ENCODE measurements at regions not wholly inside any gene's neighbourhood (a gene's known extent, or its start where the extent isn't known, plus 50 kb on each side); places are given as distances from the start of the nearest gene placed in this dataset.

DNA sequence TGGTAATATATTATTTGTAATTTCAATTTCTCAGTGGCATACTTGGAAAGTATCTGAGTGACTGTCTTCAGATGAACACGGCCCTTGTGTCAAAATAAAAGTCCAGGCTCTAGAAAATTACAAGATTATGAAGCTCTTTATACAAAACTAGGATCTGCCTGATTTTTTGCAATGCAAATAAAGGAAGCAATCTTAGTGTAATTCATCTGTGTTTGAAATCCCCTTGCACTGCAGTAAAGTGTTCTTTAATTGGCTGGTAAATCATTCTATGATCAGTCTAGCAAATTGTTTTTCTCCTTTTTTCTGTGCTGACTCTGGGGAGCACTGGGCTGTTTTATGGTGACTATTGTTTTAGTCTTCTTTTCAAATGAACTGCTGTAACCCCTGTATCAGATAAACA, 1039.0 kb downstream of the SOCS6 start:
- TF ChIP-seq, protein P1, sequence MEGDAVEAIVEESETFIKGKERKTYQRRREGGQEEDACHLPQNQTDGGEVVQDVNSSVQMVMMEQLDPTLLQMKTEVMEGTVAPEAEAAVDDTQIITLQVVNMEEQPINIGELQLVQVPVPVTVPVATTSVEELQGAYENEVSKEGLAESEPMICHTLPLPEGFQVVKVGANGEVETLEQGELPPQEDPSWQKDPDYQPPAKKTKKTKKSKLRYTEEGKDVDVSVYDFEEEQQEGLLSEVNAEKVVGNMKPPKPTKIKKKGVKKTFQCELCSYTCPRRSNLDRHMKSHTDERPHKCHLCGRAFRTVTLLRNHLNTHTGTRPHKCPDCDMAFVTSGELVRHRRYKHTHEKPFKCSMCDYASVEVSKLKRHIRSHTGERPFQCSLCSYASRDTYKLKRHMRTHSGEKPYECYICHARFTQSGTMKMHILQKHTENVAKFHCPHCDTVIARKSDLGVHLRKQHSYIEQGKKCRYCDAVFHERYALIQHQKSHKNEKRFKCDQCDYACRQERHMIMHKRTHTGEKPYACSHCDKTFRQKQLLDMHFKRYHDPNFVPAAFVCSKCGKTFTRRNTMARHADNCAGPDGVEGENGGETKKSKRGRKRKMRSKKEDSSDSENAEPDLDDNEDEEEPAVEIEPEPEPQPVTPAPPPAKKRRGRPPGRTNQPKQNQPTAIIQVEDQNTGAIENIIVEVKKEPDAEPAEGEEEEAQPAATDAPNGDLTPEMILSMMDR (IDR thresholded peaks at IDR 0.05), result no peak
- no peak for TF ChIP-seq POLR2A (IDR thresholded peaks at IDR 0.05)

Measured in uterus (tissue), 2 donors.